GM13977 (cell line): ENCODE measurements at regions not wholly inside any gene's neighbourhood (a gene's known extent, or its start where the extent isn't known, plus 50 kb on each side); places are given as distances from the start of the nearest gene placed in this dataset.
A peak's percentile ranks its signal among the peaks of the same experiment; 100 is the strongest.

Experiments used
- DNase-seq: peaks from one replicate; pipeline ENCODE4 v3.0.0; 2012; ENCODE audit warnings: low spot score
- CTCF ChIP-seq: IDR thresholded peaks from 2 replicates; pipeline ENCODE4 v1.5.1; 2012; ENCODE audit warnings: mild to moderate bottlenecking, control low read depth; ENCODE audit not compliant: insufficient read depth; ENCODE audit errors: extremely low read depth, missing control alignments
- in situ Hi-C: fragments of 300-500 bp; cut with MboI; formaldehyde crosslinking; loops from one replicate; pipeline ENCODE4 v1.12.0; 2022; ENCODE audit warnings: low sequenced_read_pairs, low pct_unique_long_range_greater_than_20kb, mixed read lengths, inconsistent platforms; ENCODE audit not compliant: unreplicated experiment

GRCh38 chr13:88979465-88980175 lies 1308.4 kb downstream of the SLITRK5 start:
- TF ChIP-seq CTCF, result peak; percentile 60
- in situ Hi-C loops, result no loop called here
- no peak for DNase-seq

DNA sequence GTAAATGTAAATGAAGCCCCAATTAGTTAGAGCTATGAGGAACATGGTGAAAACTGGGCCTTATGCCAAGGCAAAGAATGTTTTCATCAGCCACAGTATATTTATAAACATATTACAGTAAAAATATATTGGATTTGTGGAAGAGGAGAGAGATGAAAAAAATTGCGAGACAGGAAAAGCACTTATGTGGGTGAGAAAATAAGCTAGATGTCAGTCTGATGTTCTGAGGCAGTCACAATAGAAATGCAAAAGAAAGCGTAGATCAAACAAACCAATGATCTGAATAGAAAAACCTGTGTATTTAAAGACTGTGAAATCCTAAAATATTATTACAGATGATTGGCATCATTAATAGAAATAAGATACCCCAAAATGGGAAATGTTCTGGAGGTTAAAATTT lies 1332.5 kb downstream of the SLITRK5 start:
- in situ Hi-C loops, result no loop called here
- DNase-seq, result no peak
- TF ChIP-seq CTCF, result no peak

GRCh38 chr13:89011615-89012014 lies 1340.4 kb downstream of the SLITRK5 start:
- no peak for TF ChIP-seq CTCF
- in situ Hi-C loops, result no loop called here

GRCh38 chr13:89027694-89028306 lies 1356.6 kb downstream of the SLITRK5 start:
- DNase-seq, result no peak
- in situ Hi-C loops, result no loop called here
- TF ChIP-seq CTCF, result no peak

More at GRCh38 chr13:89011615-89012014, 1340.4 kb downstream of the SLITRK5 start:
- no peak for DNase-seq

DNA sequence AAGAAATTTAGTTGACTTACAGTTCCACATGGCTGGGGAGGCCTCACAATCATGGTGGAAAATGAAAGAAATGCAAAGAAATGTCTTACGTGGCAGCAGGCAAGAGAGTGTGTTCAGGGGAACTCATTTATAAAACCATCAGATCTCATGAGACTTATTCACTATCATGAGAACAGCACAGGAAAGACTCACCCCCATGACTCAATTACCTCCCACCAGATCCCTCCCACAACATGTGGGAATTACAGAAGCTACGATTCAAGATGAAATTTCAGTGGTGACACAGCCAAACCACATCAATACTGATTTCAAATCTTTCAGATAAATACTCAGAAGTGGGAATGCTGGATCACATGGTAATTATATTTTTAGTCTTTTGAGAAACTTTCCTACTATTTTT lies 1357.9 kb downstream of the SLITRK5 start:
- in situ Hi-C loops, result no loop called here
- TF ChIP-seq CTCF, result no peak
- no peak for DNase-seq

- in situ Hi-C loops, result no loop called here
- DNase-seq, result no peak
- no peak for TF ChIP-seq CTCF
Measured at GRCh38 chr13:89034015-89034414, 1362.8 kb downstream of the SLITRK5 start.
